ENCODE measurements at regions not wholly inside any gene's neighbourhood (a gene's known extent, or its start where the extent isn't known, plus 50 kb on each side); places are given as distances from the start of the nearest gene placed in this dataset.

DNA sequence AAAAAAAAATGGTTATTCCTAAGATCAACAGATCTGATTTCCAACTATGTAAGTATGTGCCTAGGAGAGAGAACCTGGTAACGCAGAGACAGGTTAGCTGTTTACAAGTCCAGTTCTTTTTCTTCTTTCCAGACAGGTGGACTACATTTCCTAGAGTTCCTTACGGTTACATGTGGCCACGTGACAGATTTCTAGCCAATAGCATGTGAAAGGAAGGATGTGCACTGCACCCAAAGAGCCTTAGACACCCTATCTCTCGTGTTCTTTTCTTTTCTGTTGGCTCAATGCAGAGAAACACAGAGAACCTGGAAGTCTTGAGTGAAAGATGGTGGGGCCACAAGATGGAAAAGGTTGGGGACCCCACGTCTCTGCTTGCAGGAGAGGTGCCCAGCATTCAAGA lies 375.9 kb downstream of the TNS1 start:
- H3K14ac ChIP-seq (ENCODE audit: low read length): no peak overlapping the region
- no peak overlapping the region for H3K9ac ChIP-seq (ENCODE audit: low read length)
- no peaks in the 10 kb centered on the region for H3K9me3 ChIP-seq (ENCODE audit: insufficient read depth, low read depth, low read length)
- H2AK5ac ChIP-seq (ENCODE audit: low read length): no peak overlapping the region
- no peak overlapping the region for H3K4me3 ChIP-seq (ENCODE audit: low read depth, low read length)
- H4K91ac ChIP-seq (ENCODE audit: low read depth, low read length): no peak overlapping the region
- no peaks in the 10 kb centered on the region for H3K36me3 ChIP-seq (ENCODE audit: control insufficient read depth in 1 of 2, insufficient read depth in 2 of 2, low read length in 2 of 2)
- no peaks in the 10 kb centered on the region for H3K79me2 ChIP-seq (ENCODE audit: control insufficient read depth, insufficient read depth, low read length, poor library complexity)
- no peak overlapping the region for H3K4me2 ChIP-seq (ENCODE audit: low read length)
- H2AFZ ChIP-seq (ENCODE audit: insufficient read depth, low read length, poor library complexity): no peak overlapping the region
- peaks cover 8 to 12% of the 10 kb centered on the region in 2 experiments for H3K4me1 ChIP-seq (ENCODE audit: control insufficient read depth in 1 of 2, insufficient read depth in 2 of 2, low read length in 2 of 2)
- H3K18ac ChIP-seq (ENCODE audit: low read length): no peak overlapping the region
- no peaks in the 10 kb centered on the region for H3K27me3 ChIP-seq (ENCODE audit: insufficient read depth, low read length)
- H2BK120ac ChIP-seq (ENCODE audit: insufficient read depth, low read length, poor library complexity): no peak overlapping the region
- no peak overlapping the region for H3K27ac ChIP-seq (ENCODE audit: low read depth, low read length)
- H4K12ac ChIP-seq (ENCODE audit: low read depth, low read length): no peak overlapping the region
- H2BK12ac ChIP-seq (ENCODE audit: low read length): no peak overlapping the region
- WGBS (ENCODE audit: extremely low coverage, insufficient coverage, insufficient read length): no CpG with 5 or more reads among the region's 5 CpGs
- no peak overlapping the region for H4K8ac ChIP-seq (ENCODE audit: low read depth, low read length)
- no peak for DNase-seq
- H3K23ac ChIP-seq (ENCODE audit: low read length): no peak overlapping the region
- H3K79me1 ChIP-seq (ENCODE audit: low read length): peaks cover 8% of the 10 kb centered on the region
- H3K4ac ChIP-seq (ENCODE audit: low read depth, low read length): no peak overlapping the region
- no peak overlapping the region for H2BK5ac ChIP-seq (ENCODE audit: low read depth, low read length, poor library complexity)

DNA sequence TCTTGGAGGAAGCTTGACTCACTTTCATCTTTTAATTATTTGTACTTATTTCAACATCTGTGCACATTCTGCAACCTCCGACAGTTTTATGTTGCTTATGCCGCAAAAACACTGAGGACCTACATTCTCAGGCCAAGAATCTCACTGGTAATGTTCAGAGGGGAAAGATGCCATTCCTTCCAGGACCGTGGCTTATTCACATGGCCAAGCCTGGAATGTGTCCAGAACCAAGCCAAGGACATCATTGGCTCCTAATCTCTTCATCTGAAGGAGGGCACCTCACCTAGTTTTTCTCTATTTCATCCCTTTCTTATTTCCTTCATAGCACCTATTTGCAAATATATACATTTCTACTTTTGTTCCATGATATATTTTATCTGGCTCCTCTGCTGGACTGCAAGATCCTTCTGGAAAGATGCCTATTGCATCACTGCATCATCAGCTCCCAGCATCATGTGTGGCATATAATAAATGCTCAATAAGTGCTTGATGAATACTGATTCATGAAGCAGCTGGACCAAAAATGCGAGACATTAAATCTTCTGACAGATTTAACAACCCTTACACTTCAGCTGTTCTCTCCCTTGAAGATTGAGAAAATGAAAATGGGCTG lies 377.1 kb downstream of the TNS1 start:
- no peak overlapping the region for H4K91ac ChIP-seq (ENCODE audit: low read depth, low read length)
- H2AFZ ChIP-seq (ENCODE audit: insufficient read depth, low read length, poor library complexity): no peak overlapping the region
- H3K14ac ChIP-seq (ENCODE audit: low read length): no peak overlapping the region
- no peaks in the 10 kb centered on the region for H3K79me2 ChIP-seq (ENCODE audit: control insufficient read depth, insufficient read depth, low read length, poor library complexity)
- H4K12ac ChIP-seq (ENCODE audit: low read depth, low read length): no peak overlapping the region
- H3K27me3 ChIP-seq (ENCODE audit: insufficient read depth, low read length): no peaks in the 10 kb centered on the region
- H4K8ac ChIP-seq (ENCODE audit: low read depth, low read length): no peak overlapping the region
- H3K4me3 ChIP-seq (ENCODE audit: low read depth, low read length): no peak overlapping the region
- no peak overlapping the region for H3K27ac ChIP-seq (ENCODE audit: low read depth, low read length)
- WGBS (ENCODE audit: extremely low coverage, insufficient coverage, insufficient read length): no CpG with 5 or more reads among the region's 4 CpGs
- H2AK5ac ChIP-seq (ENCODE audit: low read length): no peak overlapping the region
- H2BK12ac ChIP-seq (ENCODE audit: low read length): no peak overlapping the region
- H3K18ac ChIP-seq (ENCODE audit: low read length): no peak overlapping the region
- no peaks in the 10 kb centered on the region for H3K36me3 ChIP-seq (ENCODE audit: control insufficient read depth in 1 of 2, insufficient read depth in 2 of 2, low read length in 2 of 2)
- H3K79me1 ChIP-seq (ENCODE audit: low read length): peaks cover 15% of the 10 kb centered on the region
- no peak overlapping the region for H3K23ac ChIP-seq (ENCODE audit: low read length)
- peaks cover 17 to 22% of the 10 kb centered on the region in 2 experiments for H3K4me1 ChIP-seq (ENCODE audit: control insufficient read depth in 1 of 2, insufficient read depth in 2 of 2, low read length in 2 of 2)
- no peak overlapping the region for H3K9ac ChIP-seq (ENCODE audit: low read length)
- H2BK5ac ChIP-seq (ENCODE audit: low read depth, low read length, poor library complexity): no peak overlapping the region
- no peak overlapping the region for H3K4me2 ChIP-seq (ENCODE audit: low read length)
- no peak overlapping the region for H2BK120ac ChIP-seq (ENCODE audit: insufficient read depth, low read length, poor library complexity)
- no peak for DNase-seq
- H3K9me3 ChIP-seq (ENCODE audit: insufficient read depth, low read depth, low read length): no peaks in the 10 kb centered on the region
- H3K4ac ChIP-seq (ENCODE audit: low read depth, low read length): no peak overlapping the region

DNA sequence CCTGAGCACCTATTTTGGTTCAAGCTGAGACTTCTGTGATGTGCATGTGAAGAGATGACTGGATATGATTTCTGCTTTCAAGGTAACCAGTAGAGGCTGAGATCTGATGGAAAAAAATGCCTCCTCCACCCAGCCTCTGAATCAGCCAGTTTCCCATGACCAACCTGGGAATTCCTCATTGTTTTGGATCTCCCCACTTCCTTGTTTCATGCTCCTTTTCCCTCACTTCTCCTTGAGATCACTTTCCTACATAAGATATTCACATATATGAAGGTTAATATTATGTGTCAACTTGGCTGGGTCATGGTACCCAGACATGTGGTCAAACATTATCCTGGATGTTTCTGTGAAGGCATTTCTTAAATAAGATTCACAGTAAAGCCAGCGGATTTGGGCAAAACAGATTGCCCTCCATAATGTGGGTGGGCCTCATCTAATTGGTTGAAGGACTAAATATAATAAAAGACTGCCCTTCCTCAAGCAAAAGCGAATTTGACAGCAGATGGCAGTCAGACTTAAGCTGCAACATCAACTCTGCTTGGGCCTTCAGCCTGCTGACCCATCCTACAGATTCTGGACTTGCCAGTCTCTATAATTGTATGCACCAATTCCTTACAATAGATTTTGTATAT lies 379.4 kb downstream of the TNS1 start:
- H3K79me1 ChIP-seq (ENCODE audit: low read length): peaks cover 15% of the 10 kb centered on the region
- no peak overlapping the region for H4K12ac ChIP-seq (ENCODE audit: low read depth, low read length)
- H3K23ac ChIP-seq (ENCODE audit: low read length): no peak overlapping the region
- H3K4ac ChIP-seq (ENCODE audit: low read depth, low read length): peak overlapping the region; percentile 74
- H2BK120ac ChIP-seq (ENCODE audit: insufficient read depth, low read length, poor library complexity): peak overlapping the region; percentile 78
- H3K18ac ChIP-seq (ENCODE audit: low read length): no peak overlapping the region
- H3K79me2 ChIP-seq (ENCODE audit: control insufficient read depth, insufficient read depth, low read length, poor library complexity): no peaks in the 10 kb centered on the region
- H3K4me1 ChIP-seq (ENCODE audit: control insufficient read depth in 1 of 2, insufficient read depth in 2 of 2, low read length in 2 of 2): peaks cover 17 to 22% of the 10 kb centered on the region in 2 experiments
- H3K27ac ChIP-seq (ENCODE audit: low read depth, low read length): peak overlapping the region; percentile 92
- no peak overlapping the region for H3K9ac ChIP-seq (ENCODE audit: low read length)
- WGBS (ENCODE audit: extremely low coverage, insufficient coverage, insufficient read length): no CpG with 5 or more reads among the region's 2 CpGs
- H4K91ac ChIP-seq (ENCODE audit: low read depth, low read length): peak overlapping the region; percentile 67
- H3K4me3 ChIP-seq (ENCODE audit: low read depth, low read length): no peak overlapping the region
- no peaks in the 10 kb centered on the region for H3K27me3 ChIP-seq (ENCODE audit: insufficient read depth, low read length)
- no peak for DNase-seq
- no peak overlapping the region for H3K4me2 ChIP-seq (ENCODE audit: low read length)
- H2AFZ ChIP-seq (ENCODE audit: insufficient read depth, low read length, poor library complexity): no peak overlapping the region
- H3K9me3 ChIP-seq (ENCODE audit: insufficient read depth, low read depth, low read length): no peaks in the 10 kb centered on the region
- no peaks in the 10 kb centered on the region for H3K36me3 ChIP-seq (ENCODE audit: control insufficient read depth in 1 of 2, insufficient read depth in 2 of 2, low read length in 2 of 2)
- H2BK12ac ChIP-seq (ENCODE audit: low read length): peak overlapping the region; percentile 88
- H2BK5ac ChIP-seq (ENCODE audit: low read depth, low read length, poor library complexity): peak overlapping the region; percentile 81
- peak overlapping the region; percentile 8 for H4K8ac ChIP-seq (ENCODE audit: low read depth, low read length)
- H3K14ac ChIP-seq (ENCODE audit: low read length): peak overlapping the region; percentile 38
- no peak overlapping the region for H2AK5ac ChIP-seq (ENCODE audit: low read length)

DNA sequence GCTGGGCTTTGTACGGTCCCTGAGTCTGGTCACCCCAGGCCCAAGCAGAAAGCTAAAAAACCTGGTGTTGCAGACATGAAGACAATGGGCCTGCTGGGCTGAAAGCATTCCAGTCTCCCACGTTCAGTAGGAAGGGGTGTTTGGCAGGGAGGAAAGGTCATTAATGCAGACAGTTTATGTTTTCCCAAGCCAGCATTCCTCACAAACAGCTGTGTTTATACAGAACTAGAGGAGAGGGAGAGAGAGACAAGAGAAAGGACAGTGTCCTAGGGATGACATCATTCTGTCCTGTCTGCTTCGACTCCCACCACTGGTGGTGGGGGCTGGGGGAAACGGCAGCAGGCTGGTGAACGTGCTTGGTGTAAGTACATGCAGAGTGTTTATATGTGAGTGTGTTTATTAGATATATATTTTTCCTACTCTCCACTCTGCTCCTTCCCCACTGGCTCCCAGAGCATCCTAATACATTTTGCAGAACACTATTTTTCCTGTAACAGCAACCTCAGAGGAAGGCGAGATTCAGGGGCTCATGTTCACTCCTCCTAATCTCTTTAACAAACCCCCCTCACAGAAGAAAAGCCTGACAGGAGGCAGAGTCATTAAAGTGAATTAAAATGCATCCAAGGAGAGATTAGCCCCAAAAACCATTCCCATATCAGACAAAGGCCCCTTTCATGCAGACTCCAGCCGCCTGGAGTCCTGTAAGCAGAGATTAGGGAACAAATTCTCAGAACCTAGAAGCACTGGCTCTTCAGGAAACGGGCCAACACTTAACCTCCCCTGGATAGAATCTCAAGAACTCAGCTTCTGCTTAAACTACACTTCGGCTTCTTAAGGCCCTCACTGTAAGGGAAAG lies 380.4 kb downstream of the TNS1 start:
- Histone ChIP-seq H4K12ac (ENCODE audit: low read depth, low read length) (no peak overlapping the region), H2AFZ (ENCODE audit: insufficient read depth, low read length, poor library complexity) (peak overlapping the region; percentile 61)

More for the DNA sequence above, 380.4 kb downstream of the TNS1 start:
- peak overlapping the region; percentile 78 for H2BK120ac ChIP-seq (ENCODE audit: insufficient read depth, low read length, poor library complexity)
- peaks cover 16% of the 10 kb centered on the region for H3K79me1 ChIP-seq (ENCODE audit: low read length)
- no peak overlapping the region for H3K4me3 ChIP-seq (ENCODE audit: low read depth, low read length)
- H2BK12ac ChIP-seq (ENCODE audit: low read length): peak overlapping the region; percentile 88
- peak overlapping the region; percentile 38 for H3K14ac ChIP-seq (ENCODE audit: low read length)
- H3K9me3 ChIP-seq (ENCODE audit: insufficient read depth, low read depth, low read length): no peaks in the 10 kb centered on the region
- peak overlapping the region; percentile 81 for H2BK5ac ChIP-seq (ENCODE audit: low read depth, low read length, poor library complexity)
- DNase-seq: no peak
- H3K4me1 ChIP-seq (ENCODE audit: control insufficient read depth in 1 of 2, insufficient read depth in 2 of 2, low read length in 2 of 2): peaks cover 17 to 22% of the 10 kb centered on the region in 2 experiments
- peak overlapping the region; percentile 92 for H3K27ac ChIP-seq (ENCODE audit: low read depth, low read length)
- peak overlapping the region; percentile 8 for H4K8ac ChIP-seq (ENCODE audit: low read depth, low read length)
- no peaks in the 10 kb centered on the region for H3K36me3 ChIP-seq (ENCODE audit: control insufficient read depth in 1 of 2, insufficient read depth in 2 of 2, low read length in 2 of 2)
- no CpG with 5 or more reads among the region's 9 CpGs for WGBS (ENCODE audit: extremely low coverage, insufficient coverage, insufficient read length)
- H3K4ac ChIP-seq (ENCODE audit: low read depth, low read length): peak overlapping the region; percentile 74
- H3K79me2 ChIP-seq (ENCODE audit: control insufficient read depth, insufficient read depth, low read length, poor library complexity): no peaks in the 10 kb centered on the region
- peak overlapping the region; percentile 7 for H3K18ac ChIP-seq (ENCODE audit: low read length)
- no peak overlapping the region for H3K23ac ChIP-seq (ENCODE audit: low read length)
- H4K91ac ChIP-seq (ENCODE audit: low read depth, low read length): peak overlapping the region; percentile 67
- H2AK5ac ChIP-seq (ENCODE audit: low read length): no peak overlapping the region
- peak overlapping the region; percentile 31 for H3K4me2 ChIP-seq (ENCODE audit: low read length)
- H3K9ac ChIP-seq (ENCODE audit: low read length): no peak overlapping the region
- H3K27me3 ChIP-seq (ENCODE audit: insufficient read depth, low read length): no peaks in the 10 kb centered on the region
